CD4-positive, alpha-beta T cell (primary cell): ENCODE measurements at regions not wholly inside any gene's neighbourhood (a gene's known extent, or its start where the extent isn't known, plus 50 kb on each side); places are given as distances from the start of the nearest gene placed in this dataset.

Source experiments
- ATAC-seq: fragments of 200-7000 bp; cut with Tn5 transposase; one replicate; pipeline ENCODE4 v1.10.0; 2022; ENCODE audit warnings: mild to moderate bottlenecking; ENCODE audit not compliant: poor library complexity
- CTCF ChIA-PET: fragments of 350-600 bp; sonication (Branson Sonifier 250); formaldehyde crosslinking; loops from one replicate; lab custom pipeline; 2021; ENCODE audit warnings: antibody characterized with exemption, inconsistent platforms; lab: Charles Lee
- POLR2A ChIA-PET: fragments of 350-600 bp; sonication (Branson Sonifier 250); formaldehyde crosslinking; loops from one replicate; lab custom pipeline; 2021; ENCODE audit warnings: antibody characterized with exemption, inconsistent platforms; lab: Charles Lee
- DNase-seq, 14 experiments: peaks; one replicate each; pipeline ENCODE4 v3.0.0-alpha.2; 2013 to 2020; ENCODE audit warnings: mixed read lengths in 2 of 14
- H3K27ac ChIP-seq, 2 donors: one replicate each; pipeline versions ENCODE4 v1.5.1 to v1.7.0; 2013; ENCODE audit warnings: low read length in 2 of 2, low read depth in 1 of 2, mild to moderate bottlenecking in 1 of 2
- H3K27me3 ChIP-seq, 2 experiments: 1 replicate in 1 of 2; 2 replicates in 1 of 2; pipeline versions ENCODE4 v1.6.1 to v1.7.0; 2013; ENCODE audit warnings: low read length in 2 of 2, control low read depth in 1 of 2, mild to moderate bottlenecking in 1 of 2, moderate library complexity in 1 of 2; ENCODE audit not compliant: insufficient read depth in 2 of 2, control insufficient read depth in 1 of 2
- H3K36me3 ChIP-seq: one replicate; pipeline ENCODE4 v1.6.1; 2013; ENCODE audit warnings: low read length, control low read depth; ENCODE audit not compliant: insufficient read depth
- H3K4me1 ChIP-seq: one replicate; pipeline ENCODE4 v1.6.1; 2013; ENCODE audit warnings: low read length, control low read depth; ENCODE audit not compliant: insufficient read depth
- H3K4me3 ChIP-seq: one replicate; pipeline ENCODE4 v1.5.1; 2013; ENCODE audit warnings: mild to moderate bottlenecking, low read length, moderate library complexity
- H3K9me3 ChIP-seq, 2 experiments: 1 replicate in 1 of 2; 2 replicates in 1 of 2; pipeline versions ENCODE4 v1.6.1 to v1.7.0; 2013; ENCODE audit warnings: low read length in 2 of 2, mild to moderate bottlenecking in 2 of 2, control low read depth in 1 of 2, moderate library complexity in 1 of 2; ENCODE audit not compliant: control insufficient read depth in 1 of 2, insufficient read depth in 1 of 2
- H3K27ac Mint-ChIP-seq: one replicate; pipeline ENCODE4 v1.8.0; 2020; ENCODE audit warnings: mixed read lengths
- H3K27me3 Mint-ChIP-seq: one replicate; pipeline ENCODE4 v1.8.0; 2021; ENCODE audit warnings: mixed read lengths
- H3K36me3 Mint-ChIP-seq: one replicate; pipeline ENCODE4 v1.8.0; 2021; ENCODE audit warnings: low read depth, mixed read lengths
- H3K4me1 Mint-ChIP-seq: one replicate; pipeline ENCODE4 v1.8.0; 2021; ENCODE audit warnings: low read depth, mixed read lengths
- H3K4me3 Mint-ChIP-seq: one replicate; pipeline ENCODE4 v1.8.0; 2020; ENCODE audit warnings: mild to moderate bottlenecking, mixed read lengths
- H3K9me3 Mint-ChIP-seq: one replicate; pipeline ENCODE4 v1.8.0; 2020; ENCODE audit warnings: mixed read lengths
- CTCF ChIP-seq: fragments of 200-600 bp; IDR thresholded peaks from one replicate; pipeline ENCODE4 v1.8.0; 2022; ENCODE audit warnings: antibody characterized with exemption, mild to moderate bottlenecking
- intact Hi-C, 2 experiments: fragments of 100-400 bp; cut with DNase I in 1 of 2; cut with micrococcal nuclease in 1 of 2; formaldehyde crosslinking; loops; one replicate each; pipeline versions ENCODE4 v1.15.1 to v1.9.0; 2023 to 2025; cut with DNase I, micrococcal nuclease

- intact Hi-C loops, result no loop called here
- Histone ChIP-seq H3K27ac (no peak overlapping the region), H3K36me3 (no peaks in the 10 kb centered on the region), H3K4me1 (no peaks in the 10 kb centered on the region), H3K9me3 (no peaks in the 10 kb centered on the region), H3K27me3 (peaks cover 0 to 5% of the 10 kb centered on the region in 2 experiments), H3K4me3 (no peak overlapping the region)
- ChIA-PET POLR2A (no interaction called here), CTCF (no interaction called here)
- no peak for TF ChIP-seq CTCF
- Mint-ChIP-seq H3K27me3 (peaks cover 24% of the 10 kb centered on the region), H3K36me3 (no peaks in the 10 kb centered on the region), H3K27ac (no peak overlapping the region), H3K4me1 (no peaks in the 10 kb centered on the region), H3K9me3 (no peaks in the 10 kb centered on the region), H3K4me3 (no peak overlapping the region)
- DNase-seq, result no peak
- no peak for ATAC-seq
Observed at GRCh38 chr3:139219463-139219862, 124.4 kb upstream of the MRPS22 start.

- Histone ChIP-seq H3K4me3 (no peak overlapping the region), H3K27me3 (no peaks in the 10 kb centered on the region), H3K4me1 (no peaks in the 10 kb centered on the region), H3K27ac (no peak overlapping the region), H3K9me3 (no peaks in the 10 kb centered on the region), H3K36me3 (no peaks in the 10 kb centered on the region)
- Mint-ChIP-seq H3K27ac (no peak overlapping the region), H3K27me3 (peaks cover 21% of the 10 kb centered on the region), H3K4me3 (no peak overlapping the region), H3K9me3 (no peaks in the 10 kb centered on the region), H3K36me3 (no peaks in the 10 kb centered on the region), H3K4me1 (no peaks in the 10 kb centered on the region)
- intact Hi-C loops, result no loop called here
- DNase-seq (no peak), ATAC-seq (no peak)
- POLR2A ChIA-PET, result interaction anchor here (0.6 kb wide), 1 partner anchor 16 kb away, joined by 4 read pairs; no protein-coding TSS in a partner anchor
- CTCF ChIA-PET, result no interaction called here
- TF ChIP-seq CTCF, result no peak
Observed at GRCh38 chr3:139222100-139222657, 121.6 kb upstream of the MRPS22 start.

GRCh38 chr3:139225548-139225947 is 118.3 kb upstream of the MRPS22 start:
- H3K4me1 Mint-ChIP-seq, result no peaks in the 10 kb centered on the region
- peaks cover 21% of the 10 kb centered on the region for H3K27me3 Mint-ChIP-seq
- no peaks in the 10 kb centered on the region for H3K9me3 Mint-ChIP-seq
- ATAC-seq, result no peak
- no peaks in the 10 kb centered on the region for H3K9me3 ChIP-seq
- no peak for DNase-seq
- no peak overlapping the region for H3K4me3 Mint-ChIP-seq
- no peaks in the 10 kb centered on the region for H3K4me1 ChIP-seq
- no peaks in the 10 kb centered on the region for H3K36me3 ChIP-seq
- intact Hi-C loops, result no loop called here
- no peak overlapping the region for H3K27ac Mint-ChIP-seq
- no peaks in the 10 kb centered on the region for H3K27me3 ChIP-seq
- POLR2A ChIA-PET, result no interaction called here
- H3K4me3 ChIP-seq, result no peak overlapping the region
- H3K36me3 Mint-ChIP-seq, result no peaks in the 10 kb centered on the region
- no peak overlapping the region for H3K27ac ChIP-seq
- CTCF ChIA-PET, result no interaction called here
- no peak for TF ChIP-seq CTCF
